Activated CD4-positive, alpha-beta T cell treated with anti-CD3 and anti-CD28 coated beads, Interleukin-10, Interleukin-2, amounts not matched to agents 100 ng/mL and 50 ng/mL, durations not matched to agents 16 hours and 8 hours (primary cell): ENCODE measurements at regions not wholly inside any gene's neighbourhood (a gene's known extent, or its start where the extent isn't known, plus 50 kb on each side); places are given as distances from the start of the nearest gene placed in this dataset.
"Not testable (repeated sequence)": the region's sequence is repeated elsewhere in the genome, so short reads cannot be mapped to it uniquely, and the experiment has no call there.

Experiments used
- DNase-seq: peaks from one replicate; pipeline ENCODE4 v3.0.0-alpha.2; 2020

DNA sequence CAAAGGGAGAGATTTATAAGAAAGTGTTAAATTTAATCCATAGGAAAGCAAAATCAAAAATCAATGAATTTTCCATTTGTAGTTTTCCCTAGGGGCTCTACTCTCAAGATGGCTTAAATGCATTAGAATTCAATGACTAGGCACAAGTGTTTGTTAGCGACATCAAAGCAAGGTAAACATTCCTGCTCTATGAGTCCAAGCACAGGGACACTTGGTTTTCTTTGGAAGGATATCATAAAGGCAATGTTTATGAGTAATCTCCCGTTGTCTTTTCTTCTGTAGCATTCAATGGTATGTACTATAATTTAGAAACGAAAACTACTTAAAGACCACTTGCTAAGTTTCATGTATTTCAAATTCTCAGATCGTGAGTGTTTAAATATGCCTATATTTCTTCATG, 54.8 kb upstream of the ZNF717 start:
- DNase-seq, result not testable (repeated sequence)

GRCh38 chr3:75850301-75851008, 65.1 kb upstream of the ZNF717 start:
- DNase-seq, result not testable (repeated sequence)

DNA sequence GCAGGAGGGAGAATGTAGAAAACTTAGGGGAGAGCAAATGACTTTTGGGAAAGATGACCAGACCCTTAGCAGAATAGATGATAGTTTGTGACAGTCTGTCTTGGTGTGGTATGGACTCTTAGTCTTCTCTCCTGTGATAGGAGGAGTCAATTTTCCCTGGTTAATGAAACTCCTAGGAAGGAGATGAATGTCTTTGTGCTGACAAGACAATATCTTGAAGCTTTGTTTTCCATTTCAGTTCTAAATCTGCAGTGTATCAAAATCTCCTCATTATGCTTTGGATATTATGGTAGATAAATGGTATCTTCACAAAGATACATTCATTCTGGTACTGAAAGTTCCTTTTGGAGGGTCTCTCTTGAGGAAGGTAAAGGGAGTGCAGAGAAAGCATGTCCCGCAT, 77.8 kb upstream of the ZNF717 start:
- no peak for DNase-seq

DNA sequence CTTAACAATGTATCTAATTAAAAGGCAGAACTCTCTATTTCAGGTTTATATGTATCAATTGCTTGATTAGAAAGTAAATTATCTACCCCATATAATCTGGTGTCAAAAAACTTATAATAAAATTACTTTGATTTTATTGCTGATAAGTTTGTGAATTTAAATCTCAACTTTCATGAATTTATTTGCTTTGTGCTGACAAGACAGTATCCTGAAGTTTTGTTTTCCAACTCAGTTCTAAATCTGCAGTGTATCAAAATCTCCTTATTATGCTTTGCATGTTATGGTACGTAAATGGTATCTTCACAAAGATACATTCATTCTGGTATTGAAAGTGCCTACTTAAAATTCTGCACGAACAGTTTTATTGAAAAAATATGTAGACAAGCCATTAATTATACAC, 78.5 kb upstream of the ZNF717 start:
- no peak for DNase-seq

GRCh38 chr3:75883719-75884118, 98.4 kb upstream of the ZNF717 start:
- DNase-seq, result not testable (repeated sequence)

- no peak for DNase-seq
Measured at GRCh38 chr3:75886971-75887526, 101.7 kb upstream of the ZNF717 start.

DNA sequence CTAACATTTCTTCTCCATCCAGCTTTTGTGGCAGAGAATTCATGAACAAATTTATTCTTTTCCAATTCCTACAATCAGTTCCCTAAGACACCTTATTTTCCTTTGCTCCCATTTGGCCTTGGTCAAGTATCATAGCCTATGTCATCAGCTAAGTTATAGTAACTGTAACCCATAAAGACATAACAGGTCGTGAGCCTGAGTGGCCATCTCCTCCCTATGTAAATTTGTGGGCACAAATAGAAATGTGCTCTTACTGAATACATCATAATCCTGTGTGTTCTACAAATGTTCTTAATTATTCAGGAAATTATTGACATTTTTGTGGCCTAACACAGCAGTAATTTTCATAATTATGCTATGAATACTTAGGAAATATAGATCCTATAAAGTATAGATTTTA, 108.9 kb upstream of the ZNF717 start:
- DNase-seq, result no peak

DNA sequence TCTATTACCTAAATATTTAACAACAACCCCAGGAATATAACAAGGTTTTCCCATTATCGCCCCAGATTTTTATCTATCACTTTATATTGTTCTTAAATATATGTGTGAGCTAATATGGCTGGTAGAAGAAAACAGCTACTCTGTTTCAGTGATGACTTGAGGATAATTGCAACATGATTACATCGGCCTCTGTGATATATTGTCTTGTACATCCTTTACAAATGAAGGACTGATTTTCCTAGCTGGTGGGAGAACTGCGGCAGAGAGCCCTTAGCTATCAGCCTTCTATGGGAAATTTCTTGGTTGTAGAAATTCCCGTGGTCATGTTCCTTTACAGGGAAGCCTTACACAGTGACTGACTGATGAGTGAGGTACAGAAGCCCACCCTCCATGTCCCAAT, 110.9 kb upstream of the ZNF717 start:
- DNase-seq, result no peak

DNA sequence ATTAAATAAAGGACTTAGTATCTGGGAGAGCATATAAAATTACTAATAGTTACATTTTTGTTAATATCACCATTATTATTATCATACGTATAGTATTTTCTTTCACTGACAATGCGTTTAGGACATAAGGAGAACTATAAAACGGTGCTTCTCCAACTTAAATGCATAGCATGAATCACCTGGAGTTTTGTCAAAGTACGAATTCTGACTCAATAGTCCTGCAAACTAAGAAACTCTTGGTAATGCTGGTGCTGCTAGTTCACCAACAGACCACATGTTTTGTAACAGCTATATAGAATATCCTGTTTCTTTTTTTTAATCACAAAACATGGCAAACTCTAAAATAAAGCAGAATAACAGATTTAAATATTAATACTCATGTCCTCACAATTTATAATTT, 116.1 kb upstream of the ZNF717 start:
- not testable (repeated sequence) for DNase-seq

DNA sequence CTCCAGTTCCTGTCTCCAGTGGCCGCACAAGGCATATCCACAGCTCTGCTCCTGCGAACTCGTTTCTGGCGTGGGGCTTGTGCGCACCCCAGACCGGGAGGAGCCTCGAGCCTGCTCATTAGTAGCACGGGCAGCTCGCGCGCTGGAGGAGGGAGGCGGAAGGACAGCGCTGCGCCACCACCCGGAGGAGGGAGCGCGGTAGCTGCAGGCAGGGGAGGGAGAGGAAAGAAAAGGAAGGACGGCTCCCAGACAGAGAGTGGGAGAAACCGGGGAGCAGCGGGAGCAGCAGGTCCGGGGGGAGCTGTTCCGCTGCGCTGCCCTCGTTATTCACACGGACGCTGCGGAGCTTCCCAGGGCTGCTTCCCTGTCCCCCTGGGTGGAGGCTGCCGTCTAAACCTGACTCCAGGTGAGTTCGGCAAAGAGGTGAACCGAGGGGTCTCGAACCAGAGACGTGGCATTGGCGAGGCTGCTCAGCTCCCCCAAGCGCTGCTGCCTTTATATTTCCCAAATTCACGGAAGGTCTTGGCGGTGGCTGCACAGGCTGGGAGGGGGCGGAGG, 121.3 kb upstream of the ZNF717 start:
- DNase-seq, result no peak

- no peak for DNase-seq
Measured at GRCh38 chr3:75913800-75914350, 128.5 kb upstream of the ZNF717 start.

DNA sequence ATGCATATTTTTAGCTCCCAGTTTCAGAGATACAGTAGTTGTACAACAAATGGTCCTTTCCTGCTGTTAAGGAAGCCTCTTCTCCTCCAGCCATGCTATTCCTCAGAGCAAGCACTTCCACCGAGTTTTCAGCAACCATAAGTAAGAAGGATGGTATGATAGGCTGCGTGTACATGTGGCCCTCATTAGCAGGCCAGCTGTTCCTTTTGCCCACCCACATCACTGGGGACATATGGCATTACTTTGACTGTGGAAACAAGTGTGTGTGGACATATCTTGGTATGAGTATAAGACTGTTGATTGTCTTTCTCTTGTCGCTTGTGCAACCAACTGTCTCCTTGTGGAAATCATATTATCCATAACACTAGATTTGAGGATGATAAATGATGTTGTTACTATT, 129.4 kb upstream of the ZNF717 start:
- DNase-seq, result not testable (repeated sequence)

GRCh38 chr3:75938921-75939320, 153.6 kb upstream of the ZNF717 start:
- DNase-seq, result no peak

- DNase-seq, result no peak
Measured at GRCh38 chr3:75951941-75952340, 166.6 kb upstream of the ZNF717 start.

DNA sequence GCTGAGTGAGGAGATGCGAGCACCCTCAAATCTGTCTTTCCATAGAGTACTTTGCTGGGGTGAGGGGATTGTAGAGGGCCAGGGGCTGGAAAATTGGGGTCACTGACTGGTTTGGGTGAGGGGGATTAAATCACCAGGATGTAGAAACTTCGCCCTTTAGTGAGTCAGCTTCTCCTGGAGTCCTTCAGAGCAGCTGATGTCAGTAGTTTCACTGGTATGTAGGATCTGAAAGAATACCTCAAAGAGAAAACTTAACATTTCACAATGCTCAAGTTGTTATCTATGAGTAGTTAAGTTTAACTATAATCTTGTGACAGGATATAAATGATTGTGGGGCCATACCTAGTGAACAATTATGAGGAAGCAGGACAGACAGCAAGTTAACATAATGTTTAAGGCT, 174.7 kb upstream of the ZNF717 start:
- not testable (repeated sequence) for DNase-seq

DNA sequence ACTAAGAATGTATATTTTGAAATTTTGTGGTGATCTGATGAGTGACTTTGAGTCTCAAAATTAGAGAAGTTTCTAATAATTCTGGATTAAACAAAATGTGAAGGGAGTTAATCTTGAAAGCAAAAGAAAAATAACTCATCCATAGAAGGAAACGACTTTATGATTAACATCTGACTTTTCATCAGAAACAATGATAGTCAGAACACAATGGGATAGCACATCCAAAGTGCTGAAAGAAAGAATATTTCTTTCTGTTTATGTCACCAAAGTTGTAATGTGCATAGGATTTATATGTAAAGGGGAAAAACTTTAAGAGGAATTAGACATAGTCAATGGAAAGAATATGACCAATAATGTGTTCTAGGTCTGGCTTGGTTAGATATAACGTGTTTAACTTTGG, 176.7 kb upstream of the ZNF717 start:
- not testable (repeated sequence) for DNase-seq

- no peak for DNase-seq
Measured at GRCh38 chr3:75967071-75967470, 181.7 kb upstream of the ZNF717 start.

GRCh38 chr3:75978686-75979085, 193.3 kb upstream of the ZNF717 start:
- DNase-seq, result no peak

GRCh38 chr3:75981401-75981800, 196.1 kb upstream of the ZNF717 start:
- no peak for DNase-seq

GRCh38 chr3:75982151-75982550, 196.8 kb upstream of the ZNF717 start:
- no peak for DNase-seq

- DNase-seq, result no peak
Measured at GRCh38 chr3:75983111-75983510, 197.8 kb upstream of the ZNF717 start.

- DNase-seq, result no peak
Measured at GRCh38 chr3:75983609-75984290, 198.4 kb upstream of the ZNF717 start.

DNA sequence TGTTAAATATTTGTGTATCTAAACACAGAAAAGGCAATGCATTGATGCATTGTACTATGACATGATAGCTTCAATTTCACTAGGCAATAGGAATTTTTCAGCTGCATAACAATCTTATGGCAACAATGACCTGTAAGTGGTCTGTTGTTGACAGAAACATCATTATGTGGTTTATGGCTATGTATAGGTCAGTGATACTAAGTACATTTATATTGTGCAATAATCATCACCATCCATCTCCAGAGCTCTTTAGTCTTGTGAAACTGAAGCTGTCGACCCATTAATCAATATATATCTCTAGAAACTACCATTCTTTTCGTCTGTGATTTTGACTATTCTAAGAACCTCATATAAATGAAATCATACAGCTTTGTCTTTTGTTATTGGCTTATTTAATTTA, 200.1 kb upstream of the ZNF717 start:
- DNase-seq, result no peak

- no peak for DNase-seq
Measured at GRCh38 chr3:76010252-76010651, 224.9 kb upstream of the ZNF717 start.
